Smooth muscle cell (in vitro differentiated cells): ENCODE measurements at regions not wholly inside any gene's neighbourhood (a gene's known extent, or its start where the extent isn't known, plus 50 kb on each side); places are given as distances from the start of the nearest gene placed in this dataset.
"Not testable (repeated sequence)": the region's sequence is repeated elsewhere in the genome, so short reads cannot be mapped to it uniquely, and the experiment has no call there.

Experiments used
- DNase-seq: peaks from one replicate; lab custom pipeline; 2025; ENCODE audit not compliant: unreplicated experiment; lab: John Stamatoyannopoulos, UW
- H2AFZ ChIP-seq: fragments of 200-600 bp; sonication (generic); 2 replicates; pipeline ENCODE4 v1.6.0; 2016; ENCODE audit warnings: antibody characterized with exemption, low read depth, mild to moderate bottlenecking
- H3F3A ChIP-seq: fragments of 200-600 bp; sonication (generic); 2 replicates; pipeline ENCODE4 v1.6.0; 2017; ENCODE audit warnings: antibody characterized with exemption, low read depth
- H3K27ac ChIP-seq: fragments of 200-600 bp; sonication (generic); 2 replicates; pipeline ENCODE4 v1.5.1; 2016; ENCODE audit warnings: low read depth, mild to moderate bottlenecking
- H3K27me3 ChIP-seq: fragments of 200-600 bp; sonication (generic); 2 replicates; pipeline ENCODE4 v1.6.1; 2016; ENCODE audit warnings: low read depth, mild to moderate bottlenecking
- H3K36me3 ChIP-seq: fragments of 200-600 bp; sonication (generic); 2 replicates; pipeline ENCODE4 v1.5.1; 2016; ENCODE audit warnings: low read depth
- H3K4me1 ChIP-seq: fragments of 200-600 bp; sonication (generic); 2 replicates; pipeline ENCODE4 v1.5.1; 2016; ENCODE audit warnings: low read depth
- H3K4me2 ChIP-seq: fragments of 200-600 bp; sonication (generic); 2 replicates; pipeline ENCODE4 v1.6.0; 2016; ENCODE audit warnings: mild to moderate bottlenecking
- H3K4me3 ChIP-seq: fragments of 200-600 bp; sonication (generic); 2 replicates; pipeline ENCODE4 v1.5.1; 2016; ENCODE audit warnings: mild to moderate bottlenecking
- H3K79me2 ChIP-seq: fragments of 200-600 bp; sonication (generic); 2 replicates; pipeline ENCODE4 v1.6.0; 2016; ENCODE audit warnings: low read depth, mild to moderate bottlenecking
- H3K9ac ChIP-seq: fragments of 200-600 bp; sonication (generic); 2 replicates; pipeline ENCODE4 v1.6.0; 2016; ENCODE audit warnings: low read depth
- H3K9me3 ChIP-seq: fragments of 200-600 bp; sonication (generic); replicated peaks from 2 replicates; pipeline ENCODE4 v1.5.1; 2016; ENCODE audit warnings: low read depth
- H4K20me1 ChIP-seq: fragments of 200-600 bp; sonication (generic); 2 replicates; pipeline ENCODE4 v1.6.0; 2016; ENCODE audit warnings: low read depth
- CTCF ChIP-seq: fragments of 200-600 bp; sonication (generic); IDR thresholded peaks from 2 replicates; pipeline ENCODE4 v1.5.1; 2017; ENCODE audit warnings: borderline replicate concordance, mild to moderate bottlenecking, antibody characterized with exemption; ENCODE audit not compliant: insufficient read depth, poor library complexity, severe bottlenecking
- WGBS: methylation state at CpG from one replicate; pipeline ENCODE4 v1.1.7; 2016; ENCODE audit warnings: low lambda C conversion rate; 5-methylcytosine and 5-hydroxymethylcytosine counted together

DNA sequence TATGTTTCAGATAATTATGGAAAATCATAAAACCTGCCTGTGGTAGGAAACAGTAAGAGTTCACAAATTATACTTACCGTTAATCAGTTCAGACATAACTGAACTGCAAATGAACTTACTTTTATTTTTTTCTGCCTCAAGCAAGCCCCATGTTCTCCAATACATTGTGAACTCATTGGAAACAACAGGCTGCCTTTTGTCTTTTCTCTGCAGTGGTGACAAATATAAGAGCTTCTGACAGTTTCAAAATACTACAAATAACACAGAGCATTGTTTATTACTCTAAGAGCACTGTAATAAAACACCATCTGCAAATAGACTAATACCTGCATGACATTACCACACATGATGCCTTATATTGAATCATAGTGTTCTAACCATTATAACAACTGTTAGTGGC is 94.0 kb upstream of the CDCA7L start:
- Histone ChIP-seq H3K9me3 (no peaks in the 10 kb centered on the region), H3K4me3 (no peak overlapping the region)

GRCh38 chr7:22032356-22032755 is 86.7 kb upstream of the CDCA7L start:
- H3K9ac ChIP-seq, H3K4me1 ChIP-seq, H4K20me1 ChIP-seq, DNase-seq, H3K9me3 ChIP-seq, H3K4me3 ChIP-seq, H3K4me2 ChIP-seq, H3F3A ChIP-seq, H3K27me3 ChIP-seq, H2AFZ ChIP-seq, H3K36me3 ChIP-seq, H3K27ac ChIP-seq, H3K79me2 ChIP-seq: not testable (repeated sequence)
- WGBS: 92% methylated on average over 26 of the region's 26 CpGs

More for the DNA sequence above, 94.0 kb upstream of the CDCA7L start:
- Histone ChIP-seq H3K4me2 (no peak overlapping the region), H3K27ac (no peak overlapping the region), H3K79me2 (no peaks in the 10 kb centered on the region), H2AFZ (no peak overlapping the region), H4K20me1 (no peaks in the 10 kb centered on the region), H3K27me3 (no peaks in the 10 kb centered on the region), H3K4me1 (no peaks in the 10 kb centered on the region), H3K9ac (no peak overlapping the region), H3F3A (no peaks in the 10 kb centered on the region), H3K36me3 (no peaks in the 10 kb centered on the region)
- TF ChIP-seq CTCF: no peak
- 96% methylated on average over 1 of the region's 1 CpG for WGBS
- no peak for DNase-seq

DNA sequence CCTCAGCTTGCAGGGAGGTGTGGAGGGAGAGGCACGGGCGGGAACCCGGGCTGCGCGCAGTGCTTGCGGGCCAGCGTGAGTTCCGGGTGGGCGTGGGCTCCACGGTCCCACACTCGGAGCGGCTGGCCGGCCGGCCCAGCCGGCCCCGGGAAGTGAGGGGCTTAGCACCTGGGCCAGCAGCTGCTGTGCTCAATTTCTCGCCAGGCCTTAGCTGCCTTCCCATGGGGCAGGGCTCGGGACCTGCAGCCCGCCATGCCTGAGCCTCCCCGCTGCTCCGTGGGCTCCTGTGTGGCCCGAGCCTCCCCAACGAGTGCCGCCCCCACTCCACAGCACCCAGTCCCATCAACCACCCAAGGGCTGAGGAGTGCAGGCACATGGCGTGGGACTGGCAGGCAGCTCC is 83.0 kb upstream of the CDCA7L start:
- H3F3A ChIP-seq, DNase-seq, H3K27me3 ChIP-seq, H4K20me1 ChIP-seq, H3K4me3 ChIP-seq, H3K4me1 ChIP-seq, H3K27ac ChIP-seq, H3K79me2 ChIP-seq, H2AFZ ChIP-seq, H3K4me2 ChIP-seq, H3K9me3 ChIP-seq, H3K36me3 ChIP-seq, H3K9ac ChIP-seq: not testable (repeated sequence)
- WGBS: 98% methylated on average over 25 of the region's 25 CpGs

GRCh38 chr7:22027475-22027874 is 81.8 kb upstream of the CDCA7L start:
- Histone ChIP-seq H3K9ac (no peak overlapping the region), H3K36me3 (no peaks in the 10 kb centered on the region), H3K27me3 (no peaks in the 10 kb centered on the region), H3K27ac (no peak overlapping the region), H3K4me2 (no peak overlapping the region), H3K4me1 (no peaks in the 10 kb centered on the region), H3K79me2 (no peaks in the 10 kb centered on the region), H3K9me3 (no peaks in the 10 kb centered on the region), H4K20me1 (no peaks in the 10 kb centered on the region), H3K4me3 (no peak overlapping the region), H2AFZ (no peak overlapping the region), H3F3A (no peaks in the 10 kb centered on the region)
- 94% methylated on average over 2 of the region's 2 CpGs for WGBS
- DNase-seq: no peak
- no peak for TF ChIP-seq CTCF

GRCh38 chr7:22025983-22026382 is 80.3 kb upstream of the CDCA7L start:
- WGBS: 81% methylated on average over 7 of the region's 7 CpGs

More at GRCh38 chr7:22025983-22026382, 80.3 kb upstream of the CDCA7L start:
- H3K79me2 ChIP-seq: no peaks in the 10 kb centered on the region
- DNase-seq: no peak
- H3F3A ChIP-seq: no peaks in the 10 kb centered on the region
- H3K27ac ChIP-seq: no peak overlapping the region
- H3K27me3 ChIP-seq: peaks cover 4% of the 10 kb centered on the region
- H3K4me1 ChIP-seq: no peaks in the 10 kb centered on the region
- no peak for TF ChIP-seq CTCF
- H3K9me3 ChIP-seq: no peaks in the 10 kb centered on the region
- H3K4me3 ChIP-seq: no peak overlapping the region
- no peak overlapping the region for H3K4me2 ChIP-seq
- no peak overlapping the region for H2AFZ ChIP-seq
- no peaks in the 10 kb centered on the region for H4K20me1 ChIP-seq
- H3K9ac ChIP-seq: no peak overlapping the region
- H3K36me3 ChIP-seq: no peaks in the 10 kb centered on the region
